ENCODE measurements at regions not wholly inside any gene's neighbourhood (a gene's known extent, or its start where the extent isn't known, plus 50 kb on each side); places are given as distances from the start of the nearest gene placed in this dataset.

DNA sequence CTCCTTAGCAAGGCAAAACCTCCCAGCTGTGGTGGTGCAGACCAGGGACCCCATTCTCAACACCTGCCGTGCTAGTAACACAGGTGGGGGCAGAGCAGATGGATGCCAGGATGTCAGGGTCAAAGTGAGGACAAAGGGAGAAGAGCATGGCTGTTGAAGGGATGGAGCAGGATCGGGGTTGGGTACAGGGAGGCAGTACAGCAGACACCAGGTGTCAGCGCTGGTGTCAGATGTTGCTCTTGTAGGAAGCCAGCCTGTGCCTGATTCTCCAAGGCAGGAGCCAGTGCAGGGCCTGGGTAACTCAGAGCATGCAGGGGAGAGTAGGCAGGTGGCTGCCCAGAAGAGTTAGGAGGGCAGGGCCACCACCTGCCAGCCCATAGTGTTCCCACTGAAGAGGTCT, 222.1 kb upstream of the SPRED2 start:
- H3K9me3 Mint-ChIP-seq: no peaks in the 10 kb centered on the region
- no peaks in the 10 kb centered on the region for H3K4me1 Mint-ChIP-seq (ENCODE audit: low read depth)
- DNase-seq (no peak), ATAC-seq (no peak)
- no peak overlapping the region for H3K4me3 Mint-ChIP-seq
- peaks cover 13% of the 10 kb centered on the region for H3K27me3 Mint-ChIP-seq (ENCODE audit: low read depth)
- H3K36me3 Mint-ChIP-seq (ENCODE audit: insufficient read depth): no peaks in the 10 kb centered on the region

GRCh38 chr2:65652066-65652465, 219.7 kb upstream of the SPRED2 start:
- Mint-ChIP-seq H3K36me3 (ENCODE audit: insufficient read depth) (no peaks in the 10 kb centered on the region), H3K9me3 (no peaks in the 10 kb centered on the region), H3K4me3 (no peak overlapping the region), H3K4me1 (ENCODE audit: low read depth) (no peaks in the 10 kb centered on the region), H3K27me3 (ENCODE audit: low read depth) (peaks cover 4% of the 10 kb centered on the region)
- ATAC-seq: no peak
- no peak for DNase-seq

GRCh38 chr2:65649811-65650589, 217.6 kb upstream of the SPRED2 start:
- no peaks in the 10 kb centered on the region for H3K4me1 Mint-ChIP-seq (ENCODE audit: low read depth)
- DNase-seq (no peak), ATAC-seq (no peak)
- no peaks in the 10 kb centered on the region for H3K27me3 Mint-ChIP-seq (ENCODE audit: low read depth)
- H3K36me3 Mint-ChIP-seq (ENCODE audit: insufficient read depth): no peaks in the 10 kb centered on the region
- H3K4me3 Mint-ChIP-seq: no peak overlapping the region
- H3K9me3 Mint-ChIP-seq: no peaks in the 10 kb centered on the region

- Mint-ChIP-seq H3K4me1 (ENCODE audit: low read depth) (no peaks in the 10 kb centered on the region), H3K27me3 (ENCODE audit: low read depth) (no peaks in the 10 kb centered on the region), H3K4me3 (no peak overlapping the region), H3K9me3 (no peaks in the 10 kb centered on the region), H3K36me3 (ENCODE audit: insufficient read depth) (no peaks in the 10 kb centered on the region)
- ATAC-seq (no peak), DNase-seq (no peak)
Measured at GRCh38 chr2:65647249-65647842, 214.9 kb upstream of the SPRED2 start.

DNA sequence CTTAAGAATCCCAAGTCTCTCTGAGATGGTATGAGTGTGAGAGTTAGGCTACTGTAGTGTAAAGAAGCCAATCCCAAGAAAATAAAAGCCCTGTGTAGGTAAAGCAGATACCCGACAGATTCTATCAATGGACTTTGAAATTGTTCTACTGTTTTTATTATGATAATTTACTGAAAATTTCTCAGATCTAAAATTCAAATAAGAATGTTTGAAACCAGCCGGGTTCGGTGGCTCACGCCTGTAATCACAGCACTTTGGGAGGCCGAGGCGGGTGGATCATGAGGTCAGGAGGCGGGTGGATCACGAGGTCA, 208.3 kb upstream of the SPRED2 start:
- ATAC-seq (no peak), DNase-seq (no peak)
- Mint-ChIP-seq H3K4me1 (ENCODE audit: low read depth) (peaks cover 4% of the 10 kb centered on the region), H3K9me3 (no peaks in the 10 kb centered on the region), H3K27me3 (ENCODE audit: low read depth) (peaks cover 23% of the 10 kb centered on the region), H3K36me3 (ENCODE audit: insufficient read depth) (no peaks in the 10 kb centered on the region), H3K4me3 (no peak overlapping the region)

- Mint-ChIP-seq H3K36me3 (ENCODE audit: insufficient read depth) (no peaks in the 10 kb centered on the region), H3K9me3 (no peaks in the 10 kb centered on the region), H3K4me1 (ENCODE audit: low read depth) (peaks cover 4% of the 10 kb centered on the region), H3K4me3 (no peak overlapping the region), H3K27me3 (ENCODE audit: low read depth) (peaks cover 23% of the 10 kb centered on the region)
- ATAC-seq (no peak), DNase-seq (no peak)
Measured at GRCh38 chr2:65639156-65639864, 206.9 kb upstream of the SPRED2 start.

- H3K9me3 Mint-ChIP-seq: no peaks in the 10 kb centered on the region
- H3K27me3 Mint-ChIP-seq (ENCODE audit: low read depth): peaks cover 25% of the 10 kb centered on the region
- H3K4me3 Mint-ChIP-seq: no peak overlapping the region
- ATAC-seq (no peak), DNase-seq (no peak)
- H3K4me1 Mint-ChIP-seq (ENCODE audit: low read depth): peaks cover 4% of the 10 kb centered on the region
- no peaks in the 10 kb centered on the region for H3K36me3 Mint-ChIP-seq (ENCODE audit: insufficient read depth)
Measured at GRCh38 chr2:65638443-65638842, 206.0 kb upstream of the SPRED2 start.

GRCh38 chr2:65636813-65637483, 204.5 kb upstream of the SPRED2 start:
- ATAC-seq (no peak), DNase-seq (no peak)
- Mint-ChIP-seq H3K4me3 (no peak overlapping the region), H3K36me3 (ENCODE audit: insufficient read depth) (no peaks in the 10 kb centered on the region), H3K27me3 (ENCODE audit: low read depth) (peaks cover 25% of the 10 kb centered on the region), H3K9me3 (no peaks in the 10 kb centered on the region), H3K4me1 (ENCODE audit: low read depth) (peaks cover 4% of the 10 kb centered on the region)

GRCh38 chr2:65636024-65636423, 203.6 kb upstream of the SPRED2 start:
- H3K36me3 Mint-ChIP-seq (ENCODE audit: insufficient read depth): no peaks in the 10 kb centered on the region
- H3K4me3 Mint-ChIP-seq: no peak overlapping the region
- H3K27me3 Mint-ChIP-seq (ENCODE audit: low read depth): peaks cover 29% of the 10 kb centered on the region
- peaks cover 4% of the 10 kb centered on the region for H3K4me1 Mint-ChIP-seq (ENCODE audit: low read depth)
- ATAC-seq (no peak), DNase-seq (no peak)
- no peaks in the 10 kb centered on the region for H3K9me3 Mint-ChIP-seq

DNA sequence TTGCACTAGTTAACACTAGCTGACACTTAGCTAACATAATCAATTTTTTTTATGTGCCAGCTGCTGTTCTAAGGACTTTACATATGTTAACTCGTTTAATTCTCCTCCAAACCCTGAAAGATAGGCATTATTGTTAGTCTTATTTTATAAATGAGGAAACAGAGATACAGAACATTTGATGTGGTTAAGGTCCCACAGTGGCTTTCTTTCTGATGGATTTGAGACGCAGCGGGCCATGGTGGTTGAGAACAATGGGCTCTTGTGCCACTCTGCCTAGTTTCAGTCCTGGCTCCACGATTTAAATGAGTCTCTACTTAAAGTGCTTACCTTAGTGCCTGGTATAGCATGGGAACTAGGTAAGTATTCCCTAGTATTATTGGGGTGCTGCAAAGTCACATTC, 201.9 kb upstream of the SPRED2 start:
- DNase-seq (no peak), ATAC-seq (no peak)
- no peak overlapping the region for H3K4me3 Mint-ChIP-seq
- no peaks in the 10 kb centered on the region for H3K36me3 Mint-ChIP-seq (ENCODE audit: insufficient read depth)
- no peaks in the 10 kb centered on the region for H3K4me1 Mint-ChIP-seq (ENCODE audit: low read depth)
- H3K27me3 Mint-ChIP-seq (ENCODE audit: low read depth): peaks cover 16% of the 10 kb centered on the region
- no peaks in the 10 kb centered on the region for H3K9me3 Mint-ChIP-seq

DNA sequence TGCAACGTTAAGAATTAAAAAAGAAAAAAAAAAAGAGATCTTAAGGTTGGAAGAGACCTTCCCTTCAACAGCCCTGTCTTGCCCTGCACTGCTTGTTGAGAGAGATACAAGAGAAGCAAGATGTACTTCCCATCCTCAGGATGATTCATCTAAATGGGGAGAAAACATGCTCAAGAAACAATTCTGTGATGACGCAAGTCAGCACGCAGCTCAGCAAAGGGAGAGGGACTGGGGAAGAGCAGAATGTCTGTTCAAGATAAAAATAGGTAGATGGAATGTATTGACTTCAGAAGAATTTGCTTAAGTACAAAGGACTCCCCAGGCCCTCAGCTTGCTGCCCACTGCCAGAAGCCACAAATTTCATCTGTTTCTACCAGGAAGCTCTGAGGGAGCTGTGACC, 198.2 kb upstream of the SPRED2 start:
- no peaks in the 10 kb centered on the region for H3K9me3 Mint-ChIP-seq
- DNase-seq (no peak), ATAC-seq (no peak)
- H3K27me3 Mint-ChIP-seq (ENCODE audit: low read depth): peaks cover 9% of the 10 kb centered on the region
- H3K4me1 Mint-ChIP-seq (ENCODE audit: low read depth): no peaks in the 10 kb centered on the region
- no peak overlapping the region for H3K4me3 Mint-ChIP-seq
- H3K36me3 Mint-ChIP-seq (ENCODE audit: insufficient read depth): no peaks in the 10 kb centered on the region

- H3K4me1 Mint-ChIP-seq (ENCODE audit: low read depth): no peaks in the 10 kb centered on the region
- H3K4me3 Mint-ChIP-seq: no peak overlapping the region
- H3K27me3 Mint-ChIP-seq (ENCODE audit: low read depth): peaks cover 7% of the 10 kb centered on the region
- H3K9me3 Mint-ChIP-seq: no peaks in the 10 kb centered on the region
- no peak for DNase-seq
- no peaks in the 10 kb centered on the region for H3K36me3 Mint-ChIP-seq (ENCODE audit: insufficient read depth)
- ATAC-seq: no peak
Measured at GRCh38 chr2:65628156-65628555, 195.8 kb upstream of the SPRED2 start.

DNA sequence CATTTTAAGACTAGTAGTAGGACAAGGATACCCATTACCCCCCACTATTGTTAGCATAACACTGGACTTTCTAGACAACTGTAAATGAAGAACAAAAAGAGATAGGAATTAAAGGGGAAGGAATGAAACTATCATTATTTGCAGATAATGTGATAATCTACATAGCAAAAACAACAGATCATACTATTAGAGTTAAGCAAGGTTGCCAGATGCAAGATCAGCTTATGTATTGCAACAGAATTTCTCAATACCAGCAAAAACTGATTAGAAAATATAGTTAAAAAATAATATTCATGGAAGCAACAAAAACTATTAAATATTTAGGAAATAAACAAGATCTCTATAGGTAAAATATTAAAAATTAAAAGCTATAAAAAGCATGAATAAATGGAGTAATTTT, 194.4 kb upstream of the SPRED2 start:
- DNase-seq (no peak), ATAC-seq (no peak)
- H3K4me1 Mint-ChIP-seq (ENCODE audit: low read depth): no peaks in the 10 kb centered on the region
- no peaks in the 10 kb centered on the region for H3K36me3 Mint-ChIP-seq (ENCODE audit: insufficient read depth)
- no peak overlapping the region for H3K4me3 Mint-ChIP-seq
- H3K9me3 Mint-ChIP-seq: no peaks in the 10 kb centered on the region
- H3K27me3 Mint-ChIP-seq (ENCODE audit: low read depth): peaks cover 19% of the 10 kb centered on the region

- Mint-ChIP-seq H3K27me3 (ENCODE audit: low read depth) (peaks cover 21% of the 10 kb centered on the region), H3K9me3 (no peaks in the 10 kb centered on the region), H3K4me1 (ENCODE audit: low read depth) (no peaks in the 10 kb centered on the region), H3K36me3 (ENCODE audit: insufficient read depth) (no peaks in the 10 kb centered on the region), H3K4me3 (no peak overlapping the region)
- no peak for ATAC-seq
- no peak for DNase-seq
Measured at GRCh38 chr2:65625982-65626381, 193.6 kb upstream of the SPRED2 start.
